ENCODE measurements at regions not wholly inside any gene's neighbourhood (a gene's known extent, or its start where the extent isn't known, plus 50 kb on each side); places are given as distances from the start of the nearest gene placed in this dataset.

DNA sequence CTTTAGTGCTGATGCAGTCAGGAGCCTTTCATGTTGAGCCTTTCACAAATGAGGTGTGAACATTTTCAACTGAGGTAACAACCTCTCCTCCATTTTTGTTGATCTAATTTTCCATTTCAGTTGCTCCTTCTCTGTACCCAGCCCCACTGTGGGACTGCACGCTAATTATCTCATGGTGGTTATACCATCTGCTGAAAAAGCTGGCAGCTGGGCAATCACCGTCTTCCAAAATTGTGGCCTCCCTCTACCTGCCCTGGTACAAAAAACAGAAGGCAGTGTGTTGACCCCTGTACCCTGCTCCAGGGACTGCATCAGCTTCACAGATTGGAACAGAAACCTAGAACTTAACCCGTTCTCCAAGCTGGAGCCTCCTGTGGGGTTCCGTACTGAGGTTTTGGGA, 72.4 kb upstream of the LONRF3 start:
- no peaks in the 10 kb centered on the region for H3K27me3 ChIP-seq (ENCODE audit: insufficient read depth, poor library complexity, severe bottlenecking)
- no peak overlapping the region for H3K4me3 ChIP-seq (ENCODE audit: severe bottlenecking)
- H3K9me3 ChIP-seq (ENCODE audit: severe bottlenecking): no peaks in the 10 kb centered on the region
- ATAC-seq (ENCODE audit: low read depth) (no peak), DNase-seq (ENCODE audit: low spot score) (no peak)
- no peaks in the 10 kb centered on the region for H3K36me3 ChIP-seq (ENCODE audit: low read depth)
- no peak overlapping the region for H3K27ac ChIP-seq (ENCODE audit: poor library complexity, severe bottlenecking)
- H3K4me1 ChIP-seq (ENCODE audit: insufficient read depth, poor library complexity, severe bottlenecking): no peaks in the 10 kb centered on the region
- TF ChIP-seq, protein P1, sequence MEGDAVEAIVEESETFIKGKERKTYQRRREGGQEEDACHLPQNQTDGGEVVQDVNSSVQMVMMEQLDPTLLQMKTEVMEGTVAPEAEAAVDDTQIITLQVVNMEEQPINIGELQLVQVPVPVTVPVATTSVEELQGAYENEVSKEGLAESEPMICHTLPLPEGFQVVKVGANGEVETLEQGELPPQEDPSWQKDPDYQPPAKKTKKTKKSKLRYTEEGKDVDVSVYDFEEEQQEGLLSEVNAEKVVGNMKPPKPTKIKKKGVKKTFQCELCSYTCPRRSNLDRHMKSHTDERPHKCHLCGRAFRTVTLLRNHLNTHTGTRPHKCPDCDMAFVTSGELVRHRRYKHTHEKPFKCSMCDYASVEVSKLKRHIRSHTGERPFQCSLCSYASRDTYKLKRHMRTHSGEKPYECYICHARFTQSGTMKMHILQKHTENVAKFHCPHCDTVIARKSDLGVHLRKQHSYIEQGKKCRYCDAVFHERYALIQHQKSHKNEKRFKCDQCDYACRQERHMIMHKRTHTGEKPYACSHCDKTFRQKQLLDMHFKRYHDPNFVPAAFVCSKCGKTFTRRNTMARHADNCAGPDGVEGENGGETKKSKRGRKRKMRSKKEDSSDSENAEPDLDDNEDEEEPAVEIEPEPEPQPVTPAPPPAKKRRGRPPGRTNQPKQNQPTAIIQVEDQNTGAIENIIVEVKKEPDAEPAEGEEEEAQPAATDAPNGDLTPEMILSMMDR (IDR thresholded peaks at IDR 0.05; ENCODE audit: poor library complexity, severe bottlenecking): no peak

DNA sequence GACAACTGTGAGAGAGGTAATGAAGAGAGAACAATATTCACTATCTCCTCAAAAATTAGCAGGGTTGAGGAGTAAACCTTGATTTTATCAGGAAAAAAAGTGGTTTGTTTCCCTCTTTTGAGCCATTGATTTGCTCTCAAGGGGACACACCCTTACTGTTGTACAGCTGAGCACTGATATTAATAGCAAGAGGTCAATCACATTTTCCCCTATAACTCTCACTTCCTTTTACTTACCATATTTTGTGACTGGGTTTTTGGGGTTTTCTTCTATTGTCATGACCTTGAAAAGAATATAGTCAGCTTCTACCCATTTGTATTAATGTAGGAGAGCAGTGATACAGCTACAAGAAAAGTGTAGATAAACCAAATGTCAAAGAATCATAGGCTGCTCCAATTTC, 70.2 kb upstream of the LONRF3 start:
- no peaks in the 10 kb centered on the region for H3K9me3 ChIP-seq (ENCODE audit: severe bottlenecking)
- ATAC-seq (ENCODE audit: low read depth) (no peak), DNase-seq (ENCODE audit: low spot score) (no peak)
- H3K27me3 ChIP-seq (ENCODE audit: insufficient read depth, poor library complexity, severe bottlenecking): no peaks in the 10 kb centered on the region
- H3K36me3 ChIP-seq (ENCODE audit: low read depth): no peaks in the 10 kb centered on the region
- H3K27ac ChIP-seq (ENCODE audit: poor library complexity, severe bottlenecking): no peak overlapping the region
- TF ChIP-seq, protein P1 (IDR thresholded peaks at IDR 0.05; ENCODE audit: poor library complexity, severe bottlenecking): no peak
- H3K4me1 ChIP-seq (ENCODE audit: insufficient read depth, poor library complexity, severe bottlenecking): no peaks in the 10 kb centered on the region
- no peak overlapping the region for H3K4me3 ChIP-seq (ENCODE audit: severe bottlenecking)

DNA sequence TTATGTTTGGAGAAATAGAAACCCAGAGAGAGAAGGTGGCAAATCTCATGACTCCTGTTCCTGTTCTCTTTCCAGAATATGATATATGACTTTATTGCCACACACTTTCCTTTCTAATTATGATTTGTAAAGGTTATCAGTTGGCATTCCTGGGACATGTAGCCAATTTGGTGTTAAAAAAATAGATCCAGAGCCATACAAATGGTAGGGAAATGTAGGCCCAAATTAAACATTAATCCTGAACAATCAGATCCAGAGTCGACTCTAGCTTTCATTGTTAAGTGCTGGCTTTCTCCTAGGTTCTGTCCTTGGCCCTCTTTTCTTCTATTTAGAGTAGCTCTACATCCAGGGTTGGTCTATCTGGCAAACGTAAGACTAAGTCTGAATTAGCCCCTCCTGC, 69.8 kb upstream of the LONRF3 start:
- ATAC-seq (ENCODE audit: low read depth) (no peak), DNase-seq (ENCODE audit: low spot score) (no peak)
- H3K27ac ChIP-seq (ENCODE audit: poor library complexity, severe bottlenecking): no peak overlapping the region
- no peaks in the 10 kb centered on the region for H3K4me1 ChIP-seq (ENCODE audit: insufficient read depth, poor library complexity, severe bottlenecking)
- no peak overlapping the region for H3K4me3 ChIP-seq (ENCODE audit: severe bottlenecking)
- TF ChIP-seq, protein P1 (IDR thresholded peaks at IDR 0.05; ENCODE audit: poor library complexity, severe bottlenecking): no peak
- no peaks in the 10 kb centered on the region for H3K36me3 ChIP-seq (ENCODE audit: low read depth)
- no peaks in the 10 kb centered on the region for H3K27me3 ChIP-seq (ENCODE audit: insufficient read depth, poor library complexity, severe bottlenecking)
- no peaks in the 10 kb centered on the region for H3K9me3 ChIP-seq (ENCODE audit: severe bottlenecking)
